ENCODE measurements at regions not wholly inside any gene's neighbourhood (a gene's known extent, or its start where the extent isn't known, plus 50 kb on each side); places are given as distances from the start of the nearest gene placed in this dataset.
A peak's percentile ranks its signal among the peaks of the same experiment; 100 is the strongest.
"Not testable (repeated sequence)": the region's sequence is repeated elsewhere in the genome, so short reads cannot be mapped to it uniquely, and the experiment has no call there.

DNA sequence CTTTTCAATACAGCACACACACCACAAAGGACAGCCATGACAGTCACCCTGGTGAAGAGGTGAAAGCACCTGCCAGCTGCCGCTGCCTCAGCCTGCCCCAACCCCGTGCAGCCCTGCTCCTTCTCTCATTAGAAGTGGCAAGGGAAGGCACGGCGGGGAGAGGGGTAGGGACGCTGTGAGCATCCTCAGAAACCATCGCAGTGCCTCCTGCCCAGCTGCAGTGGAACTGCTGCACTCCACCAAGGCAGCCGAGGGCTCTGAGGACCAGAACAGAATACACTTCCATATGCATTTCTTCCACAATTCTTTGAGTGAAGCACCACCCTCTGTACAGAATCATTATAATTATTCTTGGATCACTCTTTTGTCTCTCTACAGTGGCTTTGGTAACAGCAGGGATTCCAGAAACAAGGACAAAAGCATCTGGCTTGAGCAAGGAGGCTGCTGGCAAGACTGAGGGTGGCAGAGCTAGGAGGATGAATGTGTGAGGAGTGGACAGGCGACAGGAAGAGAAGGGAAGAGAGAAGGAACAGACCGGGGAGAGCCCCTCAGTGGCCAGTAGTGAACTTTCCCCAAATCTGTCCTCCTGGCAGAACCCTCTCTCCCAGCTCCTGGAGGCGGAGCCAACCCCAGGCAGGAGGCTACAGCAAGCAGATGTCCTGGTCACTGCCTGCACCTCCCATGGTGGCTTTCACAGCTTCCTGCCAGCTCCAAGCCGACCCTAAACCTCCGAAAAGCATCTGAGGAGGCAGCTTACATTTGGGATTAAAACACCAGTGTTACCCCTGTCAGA lies 73.2 kb downstream of the MTNR1A start:
- DNase-seq = no peak

DNA sequence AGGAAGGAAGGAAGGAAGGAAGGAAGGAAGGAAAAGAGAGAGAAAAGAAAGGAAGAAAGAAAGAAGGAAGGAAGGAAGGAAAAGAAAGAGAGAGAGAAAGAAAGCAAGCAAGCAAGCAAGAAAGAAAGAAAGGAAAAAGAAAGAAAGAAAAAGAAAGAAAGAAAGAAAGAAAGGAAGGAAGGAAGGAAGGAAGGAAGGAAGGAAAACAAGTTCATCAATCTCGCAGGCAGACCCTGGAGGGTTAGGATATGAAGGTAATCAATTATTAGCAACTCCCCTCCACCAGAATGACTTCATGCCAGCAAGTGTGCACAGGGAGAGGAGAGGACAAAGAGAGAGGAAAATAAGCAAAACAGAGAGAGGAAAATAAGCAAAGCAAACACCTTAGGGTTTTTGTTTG lies 80.2 kb downstream of the MTNR1A start:
- no peak for DNase-seq

DNA sequence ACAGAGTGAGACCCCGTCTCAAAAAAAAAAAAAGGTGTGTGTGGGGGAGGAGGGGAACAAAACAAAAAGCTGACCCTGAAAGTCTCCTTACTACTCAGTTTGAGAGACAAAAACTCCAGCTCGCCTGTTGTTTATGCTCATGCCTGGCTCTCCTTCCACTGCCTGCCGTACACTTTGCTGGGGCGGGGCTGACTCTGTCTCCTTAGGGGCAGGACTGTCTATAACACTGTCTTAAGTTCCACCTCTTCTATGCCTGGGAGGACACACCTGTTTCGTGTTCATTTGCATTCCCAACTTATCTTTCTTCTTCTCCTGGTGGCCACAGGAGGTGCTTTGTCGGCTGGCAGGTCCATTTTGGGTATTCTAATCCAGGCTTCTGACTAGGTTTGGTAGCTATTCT lies 81.4 kb downstream of the MTNR1A start:
- DNase-seq = no peak

GRCh38 chr4:186472948-186473347 lies 82.4 kb downstream of the MTNR1A start:
- DNase-seq = peak; percentile 48

DNA sequence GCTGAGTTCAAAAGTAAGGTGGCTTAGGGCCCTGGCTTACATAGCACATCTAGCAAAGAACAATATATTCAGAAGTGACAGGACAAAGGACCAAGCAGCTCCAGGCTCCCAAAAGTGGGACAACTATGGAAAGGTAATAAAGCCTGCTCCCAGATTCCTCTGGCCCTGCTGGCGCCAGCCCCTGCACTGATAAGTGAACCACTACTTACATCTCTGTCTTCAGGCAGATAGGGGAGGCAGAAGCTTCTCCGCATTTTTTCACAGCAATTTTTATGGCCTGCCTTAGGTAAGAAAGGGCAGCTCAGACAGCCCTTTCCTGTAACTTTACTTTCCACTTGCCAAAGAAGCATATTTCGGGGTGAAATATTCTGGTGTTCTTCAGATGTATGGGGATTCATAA lies 83.9 kb downstream of the MTNR1A start:
- no peak for DNase-seq

DNA sequence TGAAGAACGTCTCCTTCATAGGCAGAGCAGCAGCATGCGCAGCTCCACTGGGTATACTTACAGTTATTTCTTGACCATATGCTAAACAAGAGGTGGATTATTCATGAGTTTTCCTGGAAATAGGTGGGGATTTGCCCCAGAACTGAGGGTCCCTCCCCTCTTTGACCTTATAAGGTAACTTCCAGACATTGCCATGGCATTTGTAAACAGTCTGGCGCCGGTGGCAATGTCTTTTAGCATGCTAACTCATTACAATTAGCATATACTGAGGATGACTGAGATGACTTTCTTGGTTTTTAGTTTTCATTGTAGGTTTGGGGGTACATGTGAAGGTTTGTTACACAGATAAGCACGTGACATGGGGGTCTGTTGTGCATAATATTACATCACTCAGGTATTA lies 97.3 kb downstream of the MTNR1A start:
- no peak for DNase-seq

GRCh38 chr4:186451982-186452381 lies 103.4 kb downstream of the MTNR1A start:
- DNase-seq = no peak

- no peak for DNase-seq
Measured at GRCh38 chr4:186449954-186450353, 105.4 kb downstream of the MTNR1A start.

DNA sequence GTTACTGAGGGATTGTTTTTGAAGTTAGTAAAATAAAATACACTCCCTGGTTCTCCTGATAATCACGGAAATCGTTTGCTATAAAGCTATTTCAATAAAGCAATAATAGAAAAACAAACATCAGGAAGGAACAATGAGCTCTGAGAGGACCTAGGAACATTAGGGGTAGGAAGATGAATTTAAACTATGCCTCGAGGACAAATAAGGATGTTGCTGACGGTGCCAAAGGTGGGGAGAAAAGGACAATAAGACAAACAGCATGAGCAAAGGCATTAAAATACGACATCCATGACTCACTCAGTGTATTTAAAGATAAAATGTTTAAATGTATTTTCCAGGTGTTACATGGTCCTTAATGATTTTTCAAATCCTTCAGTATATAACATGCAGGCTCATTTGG lies 110.3 kb downstream of the MTNR1A start:
- DNase-seq = no peak

DNA sequence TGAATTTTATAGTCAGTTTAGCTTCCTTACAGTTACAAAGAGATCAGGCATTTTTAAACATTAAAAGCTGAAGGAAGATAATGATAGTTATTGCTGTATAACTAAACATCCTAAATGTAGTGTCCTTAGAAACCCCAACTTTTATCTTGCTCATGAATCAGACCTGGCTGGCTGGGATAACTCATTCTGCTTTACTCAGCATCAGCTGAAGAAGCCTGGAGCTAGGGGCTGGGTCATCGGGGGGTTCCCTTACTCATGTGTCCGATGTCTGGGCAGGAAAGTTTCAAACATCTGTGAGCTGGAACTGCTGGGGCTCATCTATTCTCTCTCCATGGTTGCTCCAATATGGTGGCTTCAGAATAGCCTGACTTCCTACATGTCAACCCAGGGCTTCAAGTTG lies 113.9 kb downstream of the MTNR1A start:
- DNase-seq = no peak

GRCh38 chr4:186428481-186428880 lies 126.9 kb downstream of the MTNR1A start:
- no peak for DNase-seq

DNA sequence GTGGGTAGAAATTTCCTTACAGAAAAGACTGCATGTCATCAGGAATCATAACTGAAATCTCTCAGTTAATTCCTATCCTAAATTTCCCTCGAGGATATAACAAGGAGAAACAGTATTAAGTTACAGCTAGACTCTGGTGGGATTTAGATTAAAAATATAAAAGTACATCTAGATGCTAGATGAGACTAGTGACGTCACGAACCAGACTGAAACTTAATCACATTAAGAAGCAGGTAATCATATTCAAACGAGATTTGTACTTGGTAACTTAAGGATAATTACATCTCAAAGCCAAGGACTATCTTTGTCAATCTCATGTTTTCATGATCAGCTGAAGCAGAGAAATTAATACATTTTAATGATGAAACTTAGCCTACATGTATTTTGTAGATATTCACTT lies 130.6 kb downstream of the MTNR1A start:
- no peak for DNase-seq

- no peak for DNase-seq
Measured at GRCh38 chr4:186422296-186422695, 133.1 kb downstream of the MTNR1A start.

GRCh38 chr4:186416451-186417060 lies 138.8 kb downstream of the MTNR1A start:
- no peak for DNase-seq

DNA sequence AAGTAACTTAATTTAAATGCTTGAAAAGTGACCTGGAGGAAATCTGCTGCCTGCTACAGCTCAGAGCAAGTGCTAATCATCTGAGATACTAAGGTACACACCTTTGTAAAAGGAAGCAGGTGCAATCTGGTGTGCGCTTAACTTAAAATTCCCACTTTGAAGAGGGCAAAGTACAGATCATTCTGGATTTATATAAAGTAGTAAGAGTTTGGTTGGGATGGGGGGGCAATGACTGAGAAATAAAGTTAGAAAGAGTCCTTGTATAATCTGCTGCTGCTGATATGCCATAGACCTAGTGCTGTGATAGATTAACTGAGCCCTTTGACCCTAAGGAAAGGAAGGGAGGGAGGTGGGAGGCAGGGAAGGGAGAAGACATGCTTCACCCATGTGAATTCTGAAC lies 141.0 kb downstream of the MTNR1A start:
- no peak for DNase-seq

GRCh38 chr4:186405957-186406356 lies 140.0 kb downstream of the F11 start:
- DNase-seq = no peak

GRCh38 chr4:186404562-186405134 lies 138.7 kb downstream of the F11 start:
- no peak for DNase-seq

- DNase-seq = no peak
Measured at GRCh38 chr4:186400676-186401075, 134.7 kb downstream of the F11 start.

DNA sequence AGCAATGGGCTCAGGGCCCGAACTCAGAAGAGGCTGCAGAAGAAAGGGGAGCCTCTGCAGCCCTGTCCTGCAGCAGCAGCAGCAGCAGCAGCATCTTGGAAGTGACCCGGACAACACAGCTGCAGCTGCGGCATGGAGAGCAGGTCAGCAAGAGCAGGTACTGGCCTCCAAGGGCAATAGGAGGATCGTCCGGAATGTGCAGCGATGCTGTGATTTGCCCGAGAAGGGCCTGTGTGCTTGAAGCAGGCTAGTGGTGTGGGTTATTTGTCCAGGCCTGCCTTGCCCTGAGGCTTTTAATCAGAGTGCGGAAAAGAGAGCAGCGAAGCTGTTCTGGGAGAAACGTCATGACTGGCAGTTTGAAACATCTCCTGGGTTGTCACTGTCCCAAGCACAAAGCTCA lies 126.0 kb downstream of the F11 start:
- no peak for DNase-seq

DNA sequence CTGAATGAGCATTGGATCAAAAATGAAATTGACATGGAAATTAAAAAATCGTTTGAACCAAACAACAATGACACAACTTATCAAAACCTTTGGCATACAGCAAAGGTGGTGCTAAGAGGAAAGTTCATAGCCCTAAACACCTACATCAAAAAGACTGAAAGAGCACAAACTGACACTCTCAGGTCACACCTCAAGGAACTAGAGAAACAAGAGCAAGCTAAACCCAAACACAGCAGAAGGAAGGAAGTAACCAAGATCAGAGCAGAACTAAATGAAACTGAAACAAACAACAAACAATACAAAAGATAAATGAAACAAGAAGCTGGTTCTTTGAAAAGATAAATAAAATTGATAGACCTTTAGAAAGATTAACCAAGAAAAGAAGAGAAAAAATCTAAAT lies 118.3 kb downstream of the F11 start:
- DNase-seq = not testable (repeated sequence)

DNA sequence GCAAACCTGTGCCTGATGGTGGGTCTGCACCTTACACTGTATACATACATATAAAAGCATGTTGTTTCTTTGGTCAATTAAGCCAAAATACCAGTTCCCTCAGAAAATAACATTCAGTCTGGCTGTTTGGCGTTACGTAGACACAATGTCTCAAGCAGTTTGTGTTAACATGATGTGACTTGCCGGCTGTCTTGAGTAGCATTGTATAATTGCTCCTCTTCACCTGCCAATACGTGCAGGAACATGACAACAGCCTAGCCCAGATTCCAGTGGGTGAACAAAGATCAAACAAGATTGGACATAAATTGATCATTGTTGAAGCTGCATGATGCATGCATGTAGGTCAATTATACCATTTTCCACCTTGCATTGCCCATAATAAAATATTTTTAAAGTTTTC lies 102.3 kb downstream of the F11 start:
- no peak for DNase-seq

GRCh38 chr4:186366326-186366725 lies 100.3 kb downstream of the F11 start:
- DNase-seq = peak; percentile 1

DNA sequence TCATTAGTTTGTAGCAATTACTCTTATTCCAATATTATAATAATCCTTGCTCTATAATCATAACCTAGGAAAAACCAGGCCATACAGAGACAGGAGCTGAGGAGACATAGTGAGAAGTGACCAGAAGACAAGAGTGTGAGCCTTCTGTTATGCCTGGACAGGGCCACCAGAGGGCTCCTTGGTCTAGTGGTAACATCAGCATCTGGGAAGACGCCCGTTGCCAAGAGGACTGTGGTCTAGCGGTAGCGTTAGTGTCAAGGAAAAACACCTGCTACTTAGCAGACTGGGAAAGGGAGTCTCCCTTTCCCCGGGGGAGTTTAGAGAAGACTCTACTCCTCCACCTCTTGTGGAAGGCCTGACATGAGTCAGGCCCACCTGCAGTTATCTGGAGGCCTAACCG lies 97.0 kb downstream of the F11 start:
- DNase-seq = peak; percentile 55

DNA sequence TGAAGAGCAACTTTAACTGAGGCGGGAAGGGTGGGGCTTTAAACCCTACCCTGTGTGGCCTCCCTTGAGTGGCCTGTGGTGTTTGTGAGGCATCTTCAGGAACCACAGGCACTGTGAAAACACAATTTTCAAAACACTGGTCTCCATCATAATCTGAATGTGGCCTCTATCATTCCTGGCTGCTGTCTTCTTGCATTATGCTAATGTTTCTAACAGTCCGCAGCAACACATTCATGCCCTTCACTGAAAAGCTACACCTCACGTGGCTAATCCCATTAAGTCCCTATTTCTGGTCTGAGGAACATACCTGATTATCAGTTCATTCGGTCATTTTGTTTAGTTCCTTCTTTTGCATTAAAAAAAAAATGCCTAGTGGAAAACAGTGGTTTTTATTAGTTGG lies 94.6 kb downstream of the F11 start:
- DNase-seq = no peak
